GF-D8 (cell line): ENCODE measurements at regions not wholly inside any gene's neighbourhood (a gene's known extent, or its start where the extent isn't known, plus 50 kb on each side); places are given as distances from the start of the nearest gene placed in this dataset.

ENCODE experiments used
- DNase-seq: peaks from one replicate; lab custom pipeline; 2025; lab: John Stamatoyannopoulos, UW

DNA sequence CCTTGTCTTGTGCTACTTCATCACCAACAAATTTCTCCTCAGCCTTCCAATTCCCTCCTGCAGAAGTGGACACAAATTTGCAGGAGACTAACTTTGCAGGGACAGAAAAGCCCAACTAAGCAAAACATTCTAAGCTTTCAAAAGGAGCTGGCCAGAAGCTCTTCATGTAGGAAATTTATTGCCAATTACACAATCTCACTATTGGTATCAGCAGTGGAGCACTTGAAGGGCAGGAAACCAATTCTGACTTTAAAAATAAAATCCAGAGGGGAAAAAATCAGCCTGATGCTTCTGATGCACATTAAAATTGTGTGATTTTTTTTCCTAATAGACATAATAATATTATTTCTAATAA is 193.3 kb downstream of the LY86 start:
- DNase-seq, result no peak

DNA sequence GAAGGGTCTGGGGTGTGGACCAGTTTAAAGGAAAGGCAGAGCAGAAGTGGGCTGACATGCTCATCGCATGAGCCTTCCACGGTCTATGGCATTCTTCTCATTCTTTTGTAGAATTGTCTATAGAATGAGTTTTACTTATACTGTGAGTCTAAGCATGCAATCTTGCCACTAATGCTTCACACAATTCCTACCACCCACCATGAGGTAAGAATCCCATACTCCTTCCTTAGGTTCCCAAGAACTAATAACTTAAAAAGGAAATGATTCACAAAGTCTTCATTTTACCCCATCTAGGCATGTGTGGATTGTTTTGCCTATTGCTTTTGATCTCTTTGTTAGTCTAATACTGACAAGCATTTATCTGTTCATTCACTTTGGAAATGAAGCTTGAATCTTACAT is 195.2 kb downstream of the LY86 start:
- DNase-seq, result no peak

DNA sequence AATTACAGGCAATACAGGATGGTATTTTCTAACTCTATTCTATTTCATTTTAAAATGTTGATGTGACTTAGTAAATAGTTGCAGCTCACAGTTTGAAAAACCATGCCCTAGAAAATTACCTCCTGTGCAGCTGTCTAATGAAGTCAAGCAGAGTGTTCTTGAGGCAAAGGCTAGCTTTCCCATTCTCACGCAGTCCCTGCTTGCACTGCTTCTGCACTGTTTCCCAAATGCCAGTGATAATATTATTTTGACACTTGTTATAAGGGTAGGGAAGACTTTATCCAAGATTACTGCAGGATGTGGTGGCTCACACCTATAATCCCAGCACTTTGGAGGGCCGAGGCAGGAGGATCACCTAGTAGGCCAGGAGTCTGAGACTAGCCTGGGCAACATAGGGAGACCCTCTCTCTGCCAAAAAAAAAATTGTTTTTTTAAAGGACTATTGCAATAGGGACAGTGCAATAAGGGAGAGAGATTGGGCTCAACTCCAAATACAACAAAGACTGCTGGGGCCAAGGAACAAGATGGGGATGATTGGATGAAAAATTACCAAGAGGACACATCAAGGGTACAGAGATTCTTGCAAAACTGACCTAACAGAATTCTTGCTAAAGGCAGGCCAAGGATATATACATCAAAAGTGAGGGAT is 196.1 kb downstream of the LY86 start:
- DNase-seq, result no peak

DNA sequence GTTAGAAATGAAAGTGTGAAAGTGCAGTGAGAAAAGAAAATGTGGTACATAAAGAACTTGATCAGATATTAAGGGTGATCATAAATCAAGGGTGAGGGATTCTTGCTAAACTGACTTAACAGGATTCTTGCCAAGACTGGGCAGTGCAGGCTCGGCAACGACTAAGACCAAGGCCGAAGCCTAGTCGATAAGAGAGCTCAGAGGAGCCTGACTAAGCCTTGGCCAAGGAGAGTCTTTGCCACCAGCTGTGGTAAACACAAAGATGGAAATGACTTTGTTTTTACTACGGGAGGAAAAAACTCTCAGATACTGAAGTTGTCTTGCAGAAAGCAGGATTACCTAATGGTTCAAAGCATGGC is 196.6 kb downstream of the LY86 start:
- DNase-seq, result no peak

DNA sequence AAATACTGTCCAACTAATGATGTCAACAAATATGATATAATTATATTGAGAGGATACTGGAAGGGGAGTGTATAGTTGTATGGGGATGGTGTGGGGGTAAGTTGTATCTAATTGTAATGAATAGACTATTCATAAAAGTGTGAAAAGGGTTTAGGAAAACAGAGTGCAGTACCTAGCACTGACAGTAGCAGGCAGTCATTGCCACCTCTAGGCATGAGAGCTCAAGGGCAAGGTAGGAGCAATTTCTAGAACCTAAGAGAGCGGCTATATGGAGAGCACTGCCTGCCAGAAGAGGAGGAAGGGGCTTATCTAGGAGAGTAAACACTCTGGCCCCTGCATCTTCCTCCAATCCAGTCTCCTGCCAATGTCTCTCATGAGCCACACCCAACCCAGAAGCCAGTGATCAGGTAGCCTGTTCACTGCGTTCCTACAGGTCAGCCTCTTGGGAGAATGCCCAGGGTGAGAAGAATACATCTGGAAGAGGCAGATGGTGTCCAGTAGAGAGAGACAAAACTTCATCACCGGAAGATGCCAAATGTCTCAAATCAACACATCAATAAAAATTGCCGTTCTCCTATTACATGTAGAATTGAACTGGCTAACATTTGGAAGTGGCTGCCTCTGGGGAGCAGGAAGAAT is 200.0 kb downstream of the LY86 start:
- DNase-seq, result no peak

DNA sequence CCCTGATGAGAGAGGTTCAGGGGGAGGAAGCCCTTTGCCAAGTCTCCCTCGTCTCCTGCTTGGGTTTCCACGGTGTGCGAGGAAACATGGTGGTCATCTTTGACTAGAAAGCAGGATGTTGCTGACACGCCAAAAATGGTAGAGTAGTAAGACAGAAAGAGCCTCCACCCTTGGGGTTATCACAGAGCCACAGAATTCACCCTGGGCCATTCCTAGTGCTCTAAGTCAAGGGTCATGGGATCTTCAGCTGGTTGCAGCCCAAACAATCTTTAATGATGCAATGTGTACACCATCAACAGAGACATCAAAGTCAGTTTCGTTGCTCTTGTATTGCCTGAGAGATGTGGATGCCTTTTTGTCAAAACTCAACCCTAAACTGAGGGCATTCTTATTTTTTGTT is 201.9 kb downstream of the LY86 start:
- DNase-seq, result no peak

DNA sequence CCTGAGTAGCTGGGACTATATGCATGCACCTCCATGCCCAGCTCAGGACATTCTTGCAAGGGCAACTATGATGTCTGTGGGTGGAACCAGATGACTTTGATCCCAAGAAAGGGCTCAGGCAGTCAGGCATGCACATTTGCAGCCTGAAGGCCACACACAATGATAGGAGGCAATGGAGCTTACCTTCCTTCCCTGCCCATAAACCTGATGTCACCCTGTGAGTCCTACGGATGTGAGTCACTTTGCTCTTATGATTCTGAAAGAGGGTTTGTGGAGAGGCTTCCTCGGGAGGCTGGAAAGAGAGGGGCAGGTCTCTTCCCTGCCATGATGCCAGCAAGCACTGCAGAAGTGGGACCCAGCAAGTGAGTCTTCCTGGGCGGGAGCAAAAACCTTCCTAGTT is 202.4 kb downstream of the LY86 start:
- no peak for DNase-seq

DNA sequence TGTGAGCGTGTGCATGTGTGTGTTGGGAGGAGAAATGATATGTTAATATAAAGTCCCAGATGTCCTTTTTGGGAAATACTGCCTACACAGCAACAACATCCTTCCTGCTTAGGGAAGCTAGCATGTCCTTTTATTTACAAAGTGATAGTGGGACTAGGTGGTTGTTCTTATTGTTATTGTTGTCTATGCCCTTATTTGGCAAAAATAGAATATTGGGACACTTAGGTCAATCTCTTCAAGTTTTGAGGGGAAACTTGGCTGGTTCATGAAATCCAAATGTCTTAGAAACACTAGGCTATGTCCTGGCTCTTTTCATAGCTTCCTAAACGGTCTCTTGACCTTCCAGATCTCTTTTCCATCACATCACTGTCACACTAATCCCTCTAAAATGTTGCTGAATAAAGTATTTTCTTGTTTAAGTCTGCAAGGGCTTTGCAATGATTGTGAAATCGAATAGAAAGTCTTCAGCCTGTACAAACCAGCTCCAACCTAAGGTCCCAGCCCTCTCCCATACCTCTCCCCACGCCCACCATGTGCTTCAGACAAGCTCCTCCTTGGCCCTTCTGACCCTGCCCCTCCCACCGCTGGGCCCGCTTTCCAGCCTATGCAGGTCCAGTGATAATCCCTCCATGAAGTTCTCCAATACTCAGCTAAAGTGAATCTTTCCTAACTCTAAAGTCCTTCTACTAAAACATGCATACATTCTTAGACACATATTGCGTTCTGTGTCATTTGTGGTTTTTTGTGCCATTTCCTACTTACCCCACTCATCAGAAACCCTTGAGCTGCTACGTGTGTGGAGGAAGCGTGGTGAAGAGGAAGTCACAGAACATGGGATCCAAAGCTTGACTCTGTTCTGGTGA is 205.1 kb downstream of the LY86 start:
- DNase-seq, result peak; percentile 47

DNA sequence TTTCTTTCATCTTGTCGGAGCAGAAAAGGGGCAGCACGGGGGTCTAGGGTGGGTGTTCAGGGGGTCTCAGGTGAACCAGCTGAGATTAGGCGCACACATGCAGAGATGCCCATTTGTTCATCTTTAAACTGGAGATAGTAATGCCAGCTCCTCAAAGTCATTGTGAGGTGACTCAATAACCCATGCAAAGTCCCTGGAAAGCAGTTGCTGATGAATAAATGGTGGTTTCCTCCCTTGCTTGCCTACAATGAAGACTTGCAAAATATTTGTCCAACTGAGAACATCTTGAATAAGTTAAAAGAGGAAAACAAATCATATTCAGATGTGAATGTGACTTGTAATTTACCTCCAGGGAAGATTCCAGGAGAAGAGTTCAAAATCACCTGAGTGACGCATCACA is 206.9 kb downstream of the LY86 start:
- no peak for DNase-seq

DNA sequence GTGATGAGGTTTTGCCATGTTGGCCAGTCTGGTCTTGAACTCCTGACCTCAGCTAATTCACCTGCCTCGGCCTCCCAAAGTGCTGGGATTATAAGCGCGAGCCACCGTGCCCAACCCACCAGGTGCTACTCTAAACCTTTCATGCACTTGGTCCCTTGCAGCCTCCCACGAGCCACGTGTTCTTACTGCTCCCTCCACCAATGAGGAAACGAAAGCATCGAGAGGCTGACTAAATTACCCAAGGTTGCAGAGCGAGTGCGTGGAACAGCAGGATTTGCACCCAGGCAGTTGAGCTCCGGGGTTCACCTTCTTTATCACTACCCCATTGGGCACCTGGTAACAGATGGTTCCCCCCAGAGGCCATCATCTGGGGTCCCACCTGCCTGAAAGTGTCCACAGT is 208.3 kb downstream of the LY86 start:
- no peak for DNase-seq

DNA sequence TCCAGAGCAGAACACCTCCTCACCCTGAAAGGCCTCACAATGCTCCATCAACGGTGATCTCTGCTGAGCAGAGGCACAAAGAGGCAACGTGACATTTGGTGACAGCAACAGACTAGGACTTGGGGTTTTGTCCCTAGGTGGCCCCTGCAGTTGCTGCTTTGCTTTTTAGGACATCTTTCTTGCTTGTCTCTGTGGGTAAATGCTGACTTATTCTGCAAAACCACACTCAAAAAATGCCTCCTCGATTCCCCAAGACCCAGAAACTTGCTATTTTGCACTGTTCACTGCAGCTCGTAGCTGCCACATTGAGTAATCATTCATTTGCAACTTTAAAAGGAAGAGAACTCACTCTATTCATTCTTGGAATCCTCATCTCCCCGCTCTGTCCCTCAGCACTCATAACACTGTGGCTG is 209.9 kb downstream of the LY86 start:
- no peak for DNase-seq

DNA sequence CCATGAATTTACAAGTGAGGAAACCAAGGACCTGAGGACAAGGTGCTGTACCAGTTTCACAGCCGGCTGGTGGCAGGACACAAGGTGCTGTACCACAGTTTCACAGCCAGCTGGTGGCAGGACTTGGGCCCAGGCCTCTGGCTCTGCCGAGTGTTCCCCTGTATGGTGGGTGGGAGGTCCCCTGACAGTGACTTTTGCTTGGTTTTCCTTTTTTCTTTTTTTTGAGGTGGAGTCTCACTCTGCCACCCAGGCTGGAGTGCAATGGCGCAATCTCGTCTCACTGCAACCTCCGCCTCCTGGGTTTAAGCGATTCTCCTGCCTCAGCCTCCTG is 212.4 kb downstream of the LY86 start:
- no peak for DNase-seq

- DNase-seq, result no peak
These were observed 213.2 kb downstream of the LY86 start for GRCh38 chr6:6801635-6802218.

GRCh38 chr6:6803180-6803977 is 214.9 kb downstream of the LY86 start:
- DNase-seq, result no peak

DNA sequence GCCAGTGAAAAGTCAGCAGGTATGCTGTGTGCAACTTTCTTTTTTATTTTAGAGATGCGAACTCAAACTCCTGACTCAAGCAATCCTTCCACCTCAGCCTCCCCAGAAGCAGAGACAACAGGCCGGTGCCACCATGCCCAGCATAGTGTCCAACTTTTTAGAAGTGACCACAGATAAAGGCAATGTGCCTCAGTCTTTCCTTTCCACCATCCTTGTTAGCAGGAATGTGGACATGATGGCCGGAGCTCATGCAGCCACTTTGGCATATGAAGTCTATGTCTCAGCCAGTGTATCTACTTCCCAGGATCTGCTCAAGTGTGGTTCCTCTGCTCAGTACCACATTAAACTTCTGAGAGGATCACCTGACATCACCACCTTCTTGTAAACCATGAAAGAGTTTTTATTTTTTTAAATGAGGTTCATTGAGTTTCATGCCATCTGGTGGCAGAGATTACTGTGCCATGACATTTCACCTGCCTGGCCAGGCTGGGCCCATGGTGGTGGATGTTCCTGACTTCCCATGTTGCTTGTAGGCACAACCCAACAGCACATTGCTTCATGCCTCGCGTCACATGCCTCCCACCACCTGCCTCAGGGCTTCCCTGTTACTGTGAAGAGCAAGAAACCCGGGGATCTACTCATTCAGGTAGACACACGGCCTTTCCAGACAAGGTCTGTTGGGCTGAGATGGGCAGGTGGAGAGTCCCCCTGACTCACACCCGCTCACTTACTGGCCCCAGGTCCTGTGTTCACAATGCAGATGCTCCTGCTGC is 216.5 kb downstream of the LY86 start:
- no peak for DNase-seq

DNA sequence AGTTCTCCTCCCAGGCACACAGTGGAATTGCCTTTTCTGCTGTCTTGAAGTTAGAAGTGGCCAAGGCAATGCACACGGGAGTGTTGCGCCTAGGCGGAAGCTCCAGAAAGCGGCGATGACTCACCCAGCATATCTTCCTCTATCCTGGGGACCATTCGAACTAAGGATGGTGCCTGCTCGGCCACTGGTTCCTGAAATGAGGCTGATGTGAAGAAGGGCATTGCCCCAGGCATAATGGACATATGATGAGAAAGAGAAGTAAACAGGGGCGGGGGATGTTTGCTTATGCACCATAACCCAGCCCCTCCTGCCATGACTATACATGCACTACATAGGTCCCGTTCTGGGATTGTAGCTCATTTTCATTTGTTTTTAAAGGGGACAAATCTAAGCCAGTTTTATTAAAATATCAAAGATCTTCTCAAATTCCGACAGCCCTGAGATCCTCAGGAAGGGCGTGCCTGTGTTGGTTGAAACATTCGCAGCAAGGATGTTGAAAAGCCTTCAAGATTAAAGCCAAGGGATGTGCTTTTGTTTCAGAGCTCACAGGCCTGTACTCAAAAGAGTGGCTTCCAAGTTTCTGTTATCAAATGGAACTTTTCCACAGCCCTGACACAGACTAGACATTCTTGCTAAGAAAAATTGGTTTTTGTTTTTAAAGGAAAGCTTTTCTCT is 218.5 kb downstream of the LY86 start:
- peak; percentile 36 for DNase-seq

- no peak for DNase-seq
These were observed 219.8 kb downstream of the LY86 start for GRCh38 chr6:6808343-6808742.

- no peak for DNase-seq
These were observed 220.4 kb downstream of the LY86 start for GRCh38 chr6:6808915-6809314.

DNA sequence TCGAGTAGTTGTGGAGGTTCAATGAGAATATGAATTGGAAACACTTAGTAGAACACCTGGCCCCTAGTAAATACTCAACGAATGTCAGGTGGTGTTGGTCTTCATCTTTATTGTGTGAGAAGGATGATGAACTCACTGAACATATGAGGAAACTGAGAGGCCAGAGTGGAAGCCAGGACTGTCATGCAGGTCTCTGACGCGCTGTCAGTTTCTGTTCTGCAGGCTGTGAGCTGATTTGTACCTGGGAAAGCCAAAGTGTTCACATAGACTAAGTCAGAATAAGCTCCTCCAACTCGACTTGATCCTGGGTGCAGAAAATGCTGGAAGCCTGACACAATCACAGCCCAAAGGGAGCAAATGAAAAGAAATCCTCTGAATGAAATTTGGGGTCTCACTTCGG is 222.2 kb downstream of the LY86 start:
- DNase-seq, result no peak

GRCh38 chr6:6811128-6812009 is 222.8 kb downstream of the LY86 start:
- DNase-seq, result no peak
